ENCODE measurements at regions not wholly inside any gene's neighbourhood (a gene's known extent, or its start where the extent isn't known, plus 50 kb on each side); places are given as distances from the start of the nearest gene placed in this dataset.

DNA sequence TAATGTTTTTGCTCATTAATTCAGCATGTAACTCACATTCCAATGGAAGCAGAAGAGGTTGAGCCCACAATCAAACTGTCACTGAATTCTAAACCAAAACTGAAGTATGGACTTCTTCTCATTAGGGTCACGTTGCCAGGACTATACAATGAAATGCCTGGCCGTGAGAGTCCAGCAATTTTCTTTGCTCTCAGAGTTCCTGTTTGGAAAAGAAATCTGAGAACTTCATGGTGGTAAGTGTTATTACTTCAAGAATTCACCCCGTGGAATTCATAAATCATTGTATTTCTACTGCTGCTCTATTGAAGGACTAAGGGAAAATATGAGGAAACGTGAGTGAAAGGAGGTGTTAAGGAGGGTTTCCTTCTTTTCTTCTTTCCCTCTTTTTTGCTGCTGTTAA lies 441.8 kb upstream of the AKR1E2 start:
- TF ChIP-seq, protein P1, sequence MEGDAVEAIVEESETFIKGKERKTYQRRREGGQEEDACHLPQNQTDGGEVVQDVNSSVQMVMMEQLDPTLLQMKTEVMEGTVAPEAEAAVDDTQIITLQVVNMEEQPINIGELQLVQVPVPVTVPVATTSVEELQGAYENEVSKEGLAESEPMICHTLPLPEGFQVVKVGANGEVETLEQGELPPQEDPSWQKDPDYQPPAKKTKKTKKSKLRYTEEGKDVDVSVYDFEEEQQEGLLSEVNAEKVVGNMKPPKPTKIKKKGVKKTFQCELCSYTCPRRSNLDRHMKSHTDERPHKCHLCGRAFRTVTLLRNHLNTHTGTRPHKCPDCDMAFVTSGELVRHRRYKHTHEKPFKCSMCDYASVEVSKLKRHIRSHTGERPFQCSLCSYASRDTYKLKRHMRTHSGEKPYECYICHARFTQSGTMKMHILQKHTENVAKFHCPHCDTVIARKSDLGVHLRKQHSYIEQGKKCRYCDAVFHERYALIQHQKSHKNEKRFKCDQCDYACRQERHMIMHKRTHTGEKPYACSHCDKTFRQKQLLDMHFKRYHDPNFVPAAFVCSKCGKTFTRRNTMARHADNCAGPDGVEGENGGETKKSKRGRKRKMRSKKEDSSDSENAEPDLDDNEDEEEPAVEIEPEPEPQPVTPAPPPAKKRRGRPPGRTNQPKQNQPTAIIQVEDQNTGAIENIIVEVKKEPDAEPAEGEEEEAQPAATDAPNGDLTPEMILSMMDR (IDR thresholded peaks at IDR 0.05): no peak
- TF ChIP-seq POLR2A (IDR thresholded peaks at IDR 0.05): no peak

Measured in thyroid gland (tissue), 4 donors.